Lung (tissue), 11 donors: ENCODE measurements at regions not wholly inside any gene's neighbourhood (a gene's known extent, or its start where the extent isn't known, plus 50 kb on each side); places are given as distances from the start of the nearest gene placed in this dataset.

Experiments used
- ATAC-seq: fragments of 200-7000 bp; cut with Tn5 transposase; one replicate; pipeline ENCODE4 v1.9.1; 2020; ENCODE audit warnings: moderate number of reproducible peaks; ENCODE audit not compliant: insufficient read depth, low FRiP score
- DNase-seq, 3 donors: peaks; one replicate each; pipeline ENCODE4 v3.0.0-alpha.2; 2013 to 2017
- H3K27ac ChIP-seq, 2 donors: one replicate each; pipeline ENCODE4 v1.5.1; 2013; ENCODE audit warnings: mild to moderate bottlenecking in 2 of 2, moderate library complexity in 2 of 2, control low read depth in 1 of 2, inconsistent platforms in 1 of 2, low read depth in 1 of 2, low read length in 1 of 2
- H3K27me3 ChIP-seq, 3 donors: one replicate each; pipeline ENCODE4 v1.5.1; 2013; ENCODE audit warnings: low read length in 2 of 3; ENCODE audit not compliant: control insufficient read depth in 3 of 3, insufficient read depth in 3 of 3
- H3K36me3 ChIP-seq, 4 donors: one replicate each; pipeline ENCODE4 v1.5.1; 2013; ENCODE audit warnings: low read length in 4 of 4, mild to moderate bottlenecking in 1 of 4, moderate library complexity in 1 of 4; ENCODE audit not compliant: control insufficient read depth in 4 of 4, insufficient read depth in 4 of 4
- H3K4me1 ChIP-seq, 5 donors: one replicate each; pipeline ENCODE4 v1.5.1; 2013; ENCODE audit warnings: low read length in 5 of 5, mild to moderate bottlenecking in 2 of 5, moderate library complexity in 1 of 5; ENCODE audit not compliant: control insufficient read depth in 5 of 5, insufficient read depth in 5 of 5
- H3K4me3 ChIP-seq: one replicate; pipeline ENCODE4 v1.5.1; 2013; ENCODE audit warnings: mild to moderate bottlenecking, control low read depth, moderate library complexity
- H3K9ac ChIP-seq, 2 donors: one replicate each; pipeline ENCODE4 v1.5.1; 2013; ENCODE audit warnings: low read length in 2 of 2, control low read depth in 1 of 2; ENCODE audit not compliant: insufficient read depth in 1 of 2
- H3K9me3 ChIP-seq, 4 donors: one replicate each; pipeline ENCODE4 v1.5.1; 2013; ENCODE audit warnings: low read length in 3 of 4, mild to moderate bottlenecking in 1 of 4, moderate library complexity in 1 of 4; ENCODE audit not compliant: control insufficient read depth in 4 of 4, insufficient read depth in 3 of 4
- CTCF ChIP-seq: IDR thresholded peaks from 2 replicates; pipeline ENCODE4 v1.5.1; 2012; ENCODE audit warnings: mild to moderate bottlenecking; ENCODE audit errors: control extremely low read depth, extremely low read depth
- WGBS, 2 donors: extraction: QIAGEN DNeasy Blood & Tissue Kit; methylation state at CpG; one replicate each; pipeline ENCODE4 v1.1.7; 2013; 5-methylcytosine and 5-hydroxymethylcytosine counted together
- donor health status: control.
- donor health status: control.
- donor health status: Bipolar disorder and iron deficiency.
- donor health status: healthy.
- donor health status: DM: yes; HTN: yes; CAD: no.

- Histone ChIP-seq H3K9me3 (no peaks in the 10 kb centered on the region), H3K36me3 (no peaks in the 10 kb centered on the region), H3K27ac (no peak overlapping the region), H3K27me3 (no peaks in the 10 kb centered on the region), H3K9ac (no peak overlapping the region), H3K4me1 (no peaks in the 10 kb centered on the region), H3K4me3 (no peak overlapping the region)
- no peak for TF ChIP-seq CTCF
- WGBS, 2 donors: 76 to 85% methylated on average over 1 of the region's 1 CpG
- ATAC-seq (no peak), DNase-seq (no peak)
These were observed 1011.7 kb downstream of the SQOR start for GRCh38 chr15:46646490-46646889.

GRCh38 chr15:46647046-46647445 is 1012.2 kb downstream of the SQOR start:
- H3K27ac ChIP-seq: no peak overlapping the region
- H3K27me3 ChIP-seq: no peaks in the 10 kb centered on the region
- no peak for TF ChIP-seq CTCF
- H3K4me1 ChIP-seq: no peaks in the 10 kb centered on the region
- no peak for DNase-seq
- no peaks in the 10 kb centered on the region for H3K9me3 ChIP-seq
- ATAC-seq: no peak
- H3K36me3 ChIP-seq: no peaks in the 10 kb centered on the region
- H3K9ac ChIP-seq: no peak overlapping the region
- 56 to 79% methylated on average over 1 of the region's 1 CpG for WGBS, 2 donors
- no peak overlapping the region for H3K4me3 ChIP-seq

- no peaks in the 10 kb centered on the region for H3K27me3 ChIP-seq
- H3K27ac ChIP-seq: no peak overlapping the region
- no peak overlapping the region for H3K4me3 ChIP-seq
- no peaks in the 10 kb centered on the region for H3K36me3 ChIP-seq
- no peak for TF ChIP-seq CTCF
- H3K9ac ChIP-seq: no peak overlapping the region
- DNase-seq: no peak
- ATAC-seq: no peak
- peaks cover 0 to 4% (median 0%) of the 10 kb centered on the region in 5 donors for H3K4me1 ChIP-seq
- H3K9me3 ChIP-seq: no peaks in the 10 kb centered on the region
- WGBS, 2 donors: 59 to 74% methylated on average over 2 of the region's 2 CpGs
These were observed 1017.4 kb downstream of the SQOR start for GRCh38 chr15:46652266-46652665.

- peaks cover 0 to 4% (median 0%) of the 10 kb centered on the region in 5 donors for H3K4me1 ChIP-seq
- H3K36me3 ChIP-seq: no peaks in the 10 kb centered on the region
- ATAC-seq: no peak
- H3K4me3 ChIP-seq: no peak overlapping the region
- no peak for TF ChIP-seq CTCF
- no peaks in the 10 kb centered on the region for H3K27me3 ChIP-seq
- no peak overlapping the region for H3K27ac ChIP-seq
- H3K9me3 ChIP-seq: no peaks in the 10 kb centered on the region
- 49 to 68% methylated on average over 2 of the region's 2 CpGs for WGBS, 2 donors
- no peak overlapping the region for H3K9ac ChIP-seq
- DNase-seq: peak in 2 of 3 donors; percentile 35 to 45
These were observed 1020.2 kb downstream of the SQOR start for GRCh38 chr15:46654993-46655392.
